Thymus (tissue), 11 donors: ENCODE measurements at regions not wholly inside any gene's neighbourhood (a gene's known extent, or its start where the extent isn't known, plus 50 kb on each side); places are given as distances from the start of the nearest gene placed in this dataset.
"Not testable (repeated sequence)": the region's sequence is repeated elsewhere in the genome, so short reads cannot be mapped to it uniquely, and the experiment has no call there.

Source experiments
- DNase-seq, 9 donors: peaks; one replicate each; pipeline ENCODE4 v3.0.0-alpha.2; 2013; ENCODE audit warnings: low spot score in 9 of 9, low read depth in 6 of 9, missing footprints in 1 of 9
- H3K27ac ChIP-seq, 2 donors: one replicate each; pipeline ENCODE4 v1.5.1; 2013; ENCODE audit warnings: control low read depth in 1 of 2, low read depth in 1 of 2, low read length in 1 of 2, mild to moderate bottlenecking in 1 of 2, moderate library complexity in 1 of 2
- H3K27me3 ChIP-seq, 2 donors: one replicate each; pipeline ENCODE4 v1.5.1; 2013; ENCODE audit warnings: low read length in 1 of 2; ENCODE audit not compliant: control insufficient read depth in 2 of 2, insufficient read depth in 1 of 2
- H3K36me3 ChIP-seq, 2 donors: one replicate each; pipeline ENCODE4 v1.5.1; 2013; ENCODE audit warnings: low read length in 1 of 2, mild to moderate bottlenecking in 1 of 2, moderate library complexity in 1 of 2; ENCODE audit not compliant: control insufficient read depth in 2 of 2, insufficient read depth in 2 of 2
- H3K4me1 ChIP-seq, 2 donors: one replicate each; pipeline ENCODE4 v1.5.1; 2013; ENCODE audit warnings: low read length in 2 of 2; ENCODE audit not compliant: control insufficient read depth in 2 of 2, insufficient read depth in 2 of 2
- H3K4me3 ChIP-seq, 2 donors: one replicate each; pipeline ENCODE4 v1.5.1; 2013; ENCODE audit warnings: low read length in 2 of 2, control low read depth in 1 of 2, mild to moderate bottlenecking in 1 of 2
- H3K9me3 ChIP-seq, 2 donors: one replicate each; pipeline ENCODE4 v1.5.1; 2013; ENCODE audit warnings: low read length in 1 of 2, mild to moderate bottlenecking in 1 of 2; ENCODE audit not compliant: control insufficient read depth in 2 of 2, insufficient read depth in 1 of 2
- WGBS: extraction: QIAGEN DNeasy Blood & Tissue Kit; methylation state at CpG from one replicate; pipeline ENCODE4 v1.1.7; 2013; 5-methylcytosine and 5-hydroxymethylcytosine counted together
- donor health status: healthy.

DNA sequence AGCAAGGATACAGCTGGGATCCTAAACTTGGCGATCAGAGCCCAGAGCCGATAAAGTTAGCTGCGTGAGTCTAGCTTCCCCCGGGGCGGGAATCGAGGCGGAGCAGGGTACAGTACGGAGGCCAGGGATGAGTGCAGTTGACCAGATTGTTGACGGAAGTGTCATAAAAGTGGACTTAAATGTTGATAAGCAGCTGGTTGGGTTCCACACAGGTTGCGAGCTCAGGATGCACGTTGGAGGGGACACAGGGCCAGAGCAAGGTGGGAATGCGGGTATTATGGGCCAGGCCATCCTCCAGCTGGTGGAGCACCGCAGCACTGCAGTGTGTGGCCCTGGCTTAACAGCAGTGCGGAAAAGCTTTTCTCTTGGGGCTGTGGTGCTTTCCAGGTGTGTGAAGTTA, 76.0 kb upstream of the PZP start:
- not testable (repeated sequence) for H3K9me3 ChIP-seq, H3K27me3 ChIP-seq, DNase-seq, H3K27ac ChIP-seq, H3K36me3 ChIP-seq, H3K4me1 ChIP-seq
- no CpG with 5 or more reads among the region's 14 CpGs for WGBS
- H3K4me3 ChIP-seq, result peak overlapping the region in 1 of 2 donors; percentile 22

DNA sequence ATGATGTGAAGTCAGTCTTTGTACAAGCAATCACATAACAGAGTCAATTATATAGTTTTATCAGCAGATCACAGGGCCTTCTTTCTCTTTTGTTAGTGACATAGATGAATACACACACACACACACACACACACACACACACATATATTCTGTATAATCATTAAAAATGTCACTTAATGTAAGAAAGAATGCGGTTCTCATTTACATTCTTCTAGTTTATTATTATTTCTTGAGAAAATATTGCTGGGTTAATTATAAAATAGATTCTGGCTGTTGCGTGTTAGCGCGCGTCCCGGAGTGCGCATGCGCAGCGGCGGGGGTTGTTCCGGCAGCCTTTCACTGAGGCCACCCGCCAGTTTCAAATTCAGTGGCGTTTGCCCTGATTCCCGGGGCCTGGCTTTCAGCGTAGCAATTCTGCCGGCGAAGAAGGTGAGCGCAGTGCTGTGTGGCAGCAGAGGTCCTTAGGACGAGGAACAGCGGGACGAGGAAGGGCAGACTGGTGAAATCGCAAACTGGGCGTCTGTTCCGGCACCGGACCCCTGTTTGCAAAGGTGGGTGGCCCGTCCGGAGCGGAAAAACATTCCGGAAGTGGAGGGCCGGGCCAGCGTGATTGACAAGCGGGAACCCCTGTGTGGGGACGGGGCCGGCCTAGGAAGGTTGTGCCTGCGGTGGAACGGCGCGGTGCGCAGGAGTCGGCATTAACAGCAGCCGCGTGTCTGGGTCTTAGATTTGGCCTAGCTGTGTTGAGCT, 75.3 kb upstream of the PZP start:
- H3K36me3 ChIP-seq, H3K4me1 ChIP-seq, H3K27me3 ChIP-seq, H3K9me3 ChIP-seq, H3K27ac ChIP-seq: not testable (repeated sequence)
- peak overlapping the region; percentile 27 to 38 for H3K4me3 ChIP-seq
- peak; percentile 46 to 85 (median 62) for DNase-seq
- under 1% methylated on average over 11 of the region's 42 CpGs for WGBS

DNA sequence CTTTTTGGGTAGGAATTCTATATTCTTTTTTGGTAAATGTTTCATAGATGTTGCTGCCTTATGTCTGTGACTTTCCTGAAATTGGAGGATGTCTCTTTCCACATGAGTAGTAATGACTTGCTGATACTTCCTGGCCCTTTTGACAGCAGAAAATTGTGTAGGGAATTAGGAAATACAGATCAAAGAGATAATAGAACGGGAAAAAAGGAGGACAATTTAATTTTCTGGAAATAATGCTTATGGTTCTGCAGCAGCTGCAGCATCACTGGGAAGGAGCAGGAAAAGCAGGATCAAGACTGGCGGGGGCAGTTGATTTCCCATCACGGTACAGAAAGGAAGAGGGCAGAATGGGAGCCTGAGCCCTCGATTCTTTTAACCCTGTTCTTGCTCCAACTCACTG, 68.8 kb upstream of the PZP start:
- WGBS, result 88% methylated on average over 4 of the region's 4 CpGs
- Histone ChIP-seq H3K27ac (no peak overlapping the region), H3K4me3 (no peak overlapping the region), H3K27me3 (no peaks in the 10 kb centered on the region), H3K4me1 (no peaks in the 10 kb centered on the region), H3K9me3 (no peaks in the 10 kb centered on the region), H3K36me3 (no peaks in the 10 kb centered on the region)
- no peak for DNase-seq

DNA sequence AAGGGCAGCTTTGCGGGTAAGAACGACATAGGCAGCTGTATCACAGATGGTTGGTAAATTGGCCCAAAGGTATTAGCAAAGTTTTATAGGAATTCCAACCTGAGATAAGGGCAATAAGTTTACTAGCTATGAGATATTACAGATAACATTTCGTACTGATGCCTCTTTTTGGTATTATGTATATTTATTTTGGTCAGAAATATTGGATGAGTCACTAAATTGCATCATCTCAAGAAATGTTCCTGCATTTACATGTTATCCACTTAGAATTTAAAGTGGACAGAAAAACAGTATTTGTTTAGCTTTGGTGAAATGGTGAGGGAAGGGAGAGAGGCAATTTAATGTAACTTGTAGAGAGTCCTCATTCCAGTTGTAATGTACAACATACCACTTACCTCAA, 65.1 kb upstream of the PZP start:
- H3K36me3 ChIP-seq, result no peaks in the 10 kb centered on the region
- DNase-seq, result no peak

DNA sequence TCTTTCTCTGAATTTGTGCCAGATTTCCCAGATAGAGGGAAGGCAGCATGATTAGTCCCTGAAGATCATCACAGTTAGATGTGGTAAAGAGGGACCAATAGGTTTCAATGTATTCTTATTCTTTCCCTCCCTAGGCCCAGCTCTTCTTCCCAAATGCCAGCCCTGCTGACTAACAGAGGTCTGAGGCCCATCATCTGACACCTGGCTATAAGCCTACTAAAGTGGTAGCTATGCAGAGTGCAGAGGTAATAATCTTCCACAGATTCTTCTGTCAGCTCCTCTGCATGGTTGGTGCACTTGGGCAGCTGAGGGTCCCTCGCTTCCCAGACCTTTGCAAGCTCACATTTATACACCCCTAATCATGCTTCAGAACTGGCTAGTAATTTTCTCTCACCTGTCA, 63.7 kb upstream of the PZP start:
- H3K4me3 ChIP-seq, result no peak overlapping the region
- 96% methylated on average over 1 of the region's 1 CpG for WGBS
- no peak overlapping the region for H3K27ac ChIP-seq

More for the DNA sequence above, 65.1 kb upstream of the PZP start:
- no peak overlapping the region for H3K27ac ChIP-seq
- no peaks in the 10 kb centered on the region for H3K9me3 ChIP-seq
- H3K4me3 ChIP-seq, result no peak overlapping the region
- H3K4me1 ChIP-seq, result no peaks in the 10 kb centered on the region
- WGBS, result 81% methylated on average over 3 of the region's 3 CpGs
- H3K27me3 ChIP-seq, result no peaks in the 10 kb centered on the region

DNA sequence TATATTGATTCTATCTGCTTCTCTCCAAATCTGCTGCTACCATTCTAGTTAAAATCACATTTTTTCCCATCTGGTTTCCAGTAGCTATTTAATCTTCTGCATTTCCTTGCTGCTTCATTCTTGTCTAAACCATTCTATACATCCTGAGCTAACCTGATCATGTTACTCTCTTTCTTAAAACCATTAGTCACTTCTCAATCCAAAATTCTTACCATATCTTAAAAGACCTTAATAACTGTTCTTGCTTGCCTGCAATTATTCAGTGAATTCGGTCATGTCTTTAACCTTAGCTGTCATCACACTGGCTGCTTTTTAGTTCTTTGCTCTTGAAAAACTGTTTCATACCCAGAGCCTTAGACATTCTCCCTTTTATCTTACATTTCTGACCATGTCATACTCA, 56.4 kb upstream of the PZP start:
- Histone ChIP-seq H3K9me3 (no peaks in the 10 kb centered on the region), H3K27me3 (no peaks in the 10 kb centered on the region), H3K4me3 (no peak overlapping the region), H3K36me3 (no peaks in the 10 kb centered on the region), H3K4me1 (no peaks in the 10 kb centered on the region), H3K27ac (no peak overlapping the region)
- 97% methylated on average over 1 of the region's 1 CpG for WGBS
- DNase-seq, result no peak

More for the DNA sequence above, 63.7 kb upstream of the PZP start:
- no peak for DNase-seq
- Histone ChIP-seq H3K9me3 (no peaks in the 10 kb centered on the region), H3K4me1 (no peaks in the 10 kb centered on the region), H3K27me3 (no peaks in the 10 kb centered on the region), H3K36me3 (no peaks in the 10 kb centered on the region)

DNA sequence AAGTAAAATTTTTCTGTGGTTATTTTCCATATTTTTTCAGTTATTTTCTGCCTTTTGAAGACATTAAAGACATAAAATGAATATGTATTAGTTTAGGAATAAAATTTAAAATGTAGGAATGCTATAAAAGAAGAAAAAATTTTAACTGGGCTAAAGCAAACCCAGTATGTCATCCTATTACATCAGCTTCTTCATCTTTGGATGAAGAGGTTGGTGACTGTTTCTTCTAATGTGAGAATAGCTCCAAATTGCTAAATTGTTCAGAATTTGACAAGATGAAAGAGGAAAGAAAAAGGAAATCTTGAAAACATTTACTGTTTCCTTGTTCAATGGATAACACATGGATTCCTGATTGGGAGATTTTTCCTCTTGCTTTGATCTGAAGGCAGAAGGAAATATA, 52.7 kb upstream of the PZP start:
- Histone ChIP-seq H3K36me3 (no peaks in the 10 kb centered on the region), H3K4me1 (no peaks in the 10 kb centered on the region), H3K27me3 (no peaks in the 10 kb centered on the region), H3K9me3 (no peaks in the 10 kb centered on the region), H3K27ac (no peak overlapping the region), H3K4me3 (no peak overlapping the region)
- DNase-seq, result no peak

DNA sequence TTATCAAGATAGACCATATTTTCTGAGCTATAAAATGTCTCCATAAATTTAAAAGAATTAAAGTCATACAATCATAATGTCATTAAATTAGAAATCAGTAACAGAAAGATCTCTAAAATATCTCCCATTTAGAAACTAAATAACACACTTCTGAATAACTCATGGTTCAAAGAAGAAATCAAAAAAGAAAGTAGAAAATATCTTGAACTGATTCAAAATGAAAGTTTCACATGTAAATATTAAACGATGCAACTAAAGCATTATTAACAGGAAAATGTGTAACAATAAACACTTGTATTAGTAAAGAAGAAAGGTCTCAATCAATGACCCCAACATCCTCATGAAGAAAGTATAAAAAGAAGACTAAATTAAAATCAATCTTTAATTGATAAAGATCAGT, 50.5 kb upstream of the PZP start:
- Histone ChIP-seq H3K36me3 (no peaks in the 10 kb centered on the region), H3K4me1 (no peaks in the 10 kb centered on the region), H3K27ac (no peak overlapping the region), H3K27me3 (no peaks in the 10 kb centered on the region), H3K9me3 (no peaks in the 10 kb centered on the region), H3K4me3 (no peak overlapping the region)
- no peak for DNase-seq
- 98% methylated on average over 1 of the region's 1 CpG for WGBS
